ENCODE measurements at regions not wholly inside any gene's neighbourhood (a gene's known extent, or its start where the extent isn't known, plus 50 kb on each side); places are given as distances from the start of the nearest gene placed in this dataset.

GRCh38 chr6:48713612-48714011, 602.6 kb upstream of the PTCHD4 start:
- H3K4me1 Mint-ChIP-seq (ENCODE audit: low read depth) = no peaks in the 10 kb centered on the region
- no peak for DNase-seq (ENCODE audit: low spot score)
- no peak overlapping the region for H3K27ac Mint-ChIP-seq (ENCODE audit: unreplicated experiment)
- H3K4me3 Mint-ChIP-seq (ENCODE audit: unreplicated experiment) = no peak overlapping the region
- H3K36me3 Mint-ChIP-seq (ENCODE audit: low read depth) = no peaks in the 10 kb centered on the region
- no peak for TF ChIP-seq CTCF (IDR thresholded peaks at IDR 0.05)
- H3K27me3 Mint-ChIP-seq (ENCODE audit: low read depth) = no peaks in the 10 kb centered on the region
- no peaks in the 10 kb centered on the region for H3K9me3 Mint-ChIP-seq (ENCODE audit: low read depth)

DNA sequence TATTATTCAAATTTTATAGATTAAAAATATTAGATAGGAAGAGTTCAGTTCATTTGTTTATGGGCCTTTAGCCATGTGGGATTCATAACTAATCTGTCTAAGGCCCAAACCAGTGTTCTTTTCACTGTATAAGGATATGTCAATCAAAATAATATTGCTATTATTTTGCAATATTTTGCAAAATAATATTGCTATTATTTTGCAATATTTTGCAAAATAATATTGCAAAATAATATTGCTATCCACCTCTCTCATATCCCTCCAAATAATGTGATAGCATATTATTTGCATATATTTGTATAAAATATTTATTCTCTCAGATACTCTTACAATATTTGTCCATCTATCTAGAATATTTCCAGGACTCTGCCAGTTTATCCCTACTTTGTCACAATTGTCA, 595.3 kb upstream of the PTCHD4 start:
- peaks cover 4% of the 10 kb centered on the region for H3K9me3 Mint-ChIP-seq (ENCODE audit: low read depth)
- H3K27ac Mint-ChIP-seq (ENCODE audit: unreplicated experiment) = no peak overlapping the region
- DNase-seq (ENCODE audit: low spot score) = no peak
- H3K4me3 Mint-ChIP-seq (ENCODE audit: unreplicated experiment) = no peak overlapping the region
- no peak for TF ChIP-seq CTCF (IDR thresholded peaks at IDR 0.05)
- H3K36me3 Mint-ChIP-seq (ENCODE audit: low read depth) = no peaks in the 10 kb centered on the region
- no peaks in the 10 kb centered on the region for H3K27me3 Mint-ChIP-seq (ENCODE audit: low read depth)
- H3K4me1 Mint-ChIP-seq (ENCODE audit: low read depth) = no peaks in the 10 kb centered on the region

- H3K27ac Mint-ChIP-seq (ENCODE audit: unreplicated experiment) = no peak overlapping the region
- no peaks in the 10 kb centered on the region for H3K27me3 Mint-ChIP-seq (ENCODE audit: low read depth)
- TF ChIP-seq CTCF (IDR thresholded peaks at IDR 0.05) = no peak
- DNase-seq (ENCODE audit: low spot score) = no peak
- no peak overlapping the region for H3K4me3 Mint-ChIP-seq (ENCODE audit: unreplicated experiment)
- H3K36me3 Mint-ChIP-seq (ENCODE audit: low read depth) = no peaks in the 10 kb centered on the region
- no peaks in the 10 kb centered on the region for H3K4me1 Mint-ChIP-seq (ENCODE audit: low read depth)
- H3K9me3 Mint-ChIP-seq (ENCODE audit: low read depth) = peaks cover 23% of the 10 kb centered on the region
Observed at GRCh38 chr6:48701572-48701971, 590.6 kb upstream of the PTCHD4 start.

GRCh38 chr6:48695872-48696271, 584.9 kb upstream of the PTCHD4 start:
- DNase-seq (ENCODE audit: low spot score) = no peak
- Mint-ChIP-seq H3K27me3 (ENCODE audit: low read depth) (no peaks in the 10 kb centered on the region), H3K4me3 (ENCODE audit: unreplicated experiment) (no peak overlapping the region), H3K27ac (ENCODE audit: unreplicated experiment) (no peak overlapping the region), H3K9me3 (ENCODE audit: low read depth) (peaks cover 58% of the 10 kb centered on the region), H3K36me3 (ENCODE audit: low read depth) (peaks cover 3% of the 10 kb centered on the region), H3K4me1 (ENCODE audit: low read depth) (no peaks in the 10 kb centered on the region)
- no peak for TF ChIP-seq CTCF (IDR thresholded peaks at IDR 0.05)

DNA sequence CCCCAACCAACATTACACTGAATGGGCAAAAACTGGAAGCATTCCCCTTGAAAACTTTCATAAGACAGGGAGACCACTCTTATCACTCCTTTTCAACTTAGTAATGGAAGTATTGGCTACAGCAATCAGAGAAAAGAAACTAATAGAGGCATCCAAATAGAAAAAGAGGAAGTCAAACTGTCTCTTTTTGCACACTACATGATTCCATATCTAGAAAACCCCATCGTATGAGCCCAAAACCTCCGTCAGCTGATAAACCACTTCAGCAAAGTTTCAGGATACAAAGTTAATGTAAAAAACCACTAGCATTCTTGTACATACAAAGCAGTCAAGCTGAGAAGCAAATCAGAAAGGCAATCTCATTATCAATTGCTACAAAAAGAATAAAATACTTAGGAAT, 580.4 kb upstream of the PTCHD4 start:
- Mint-ChIP-seq H3K27me3 (ENCODE audit: low read depth) (no peaks in the 10 kb centered on the region), H3K4me1 (ENCODE audit: low read depth) (no peaks in the 10 kb centered on the region), H3K4me3 (ENCODE audit: unreplicated experiment) (no peak overlapping the region), H3K9me3 (ENCODE audit: low read depth) (peaks cover 64% of the 10 kb centered on the region), H3K36me3 (ENCODE audit: low read depth) (peaks cover 10% of the 10 kb centered on the region), H3K27ac (ENCODE audit: unreplicated experiment) (no peak overlapping the region)
- DNase-seq (ENCODE audit: low spot score) = no peak
- no peak for TF ChIP-seq CTCF (IDR thresholded peaks at IDR 0.05)

Data from chondrocyte (in vitro differentiated cells).